ENCODE measurements at regions not wholly inside any gene's neighbourhood (a gene's known extent, or its start where the extent isn't known, plus 50 kb on each side); places are given as distances from the start of the nearest gene placed in this dataset.

DNA sequence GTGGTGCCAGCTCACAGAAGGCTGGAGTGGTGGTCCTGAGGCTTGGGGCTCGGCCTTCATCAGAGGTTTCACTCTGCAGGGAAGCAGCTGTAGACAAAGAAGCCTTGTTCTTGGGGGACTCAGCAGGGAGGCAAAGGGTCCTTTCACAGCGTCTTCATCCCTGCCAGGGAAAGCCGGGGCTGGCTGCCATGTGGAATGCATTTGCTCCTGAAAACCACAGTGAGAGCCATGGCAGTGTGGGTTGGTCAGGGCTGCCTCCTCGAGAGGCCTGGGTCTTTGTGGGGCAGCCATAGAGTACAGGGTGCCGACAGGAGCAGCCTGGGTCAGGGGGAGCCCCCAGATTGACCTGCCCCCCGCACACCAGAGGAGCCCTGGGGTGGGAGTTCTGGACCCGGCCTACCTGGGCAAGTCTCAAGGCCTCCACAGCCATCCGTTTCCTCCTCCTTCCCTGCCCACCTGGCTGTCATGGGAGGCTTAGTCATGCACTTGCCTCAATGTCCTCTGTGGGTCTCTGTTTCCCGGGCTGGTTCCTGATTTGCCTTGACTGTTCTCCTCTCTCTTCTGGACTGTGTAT lies 144.0 kb downstream of the CDC5L start:
- DNase-seq (ENCODE audit: low read depth in 2 of 2) = no peak

DNA sequence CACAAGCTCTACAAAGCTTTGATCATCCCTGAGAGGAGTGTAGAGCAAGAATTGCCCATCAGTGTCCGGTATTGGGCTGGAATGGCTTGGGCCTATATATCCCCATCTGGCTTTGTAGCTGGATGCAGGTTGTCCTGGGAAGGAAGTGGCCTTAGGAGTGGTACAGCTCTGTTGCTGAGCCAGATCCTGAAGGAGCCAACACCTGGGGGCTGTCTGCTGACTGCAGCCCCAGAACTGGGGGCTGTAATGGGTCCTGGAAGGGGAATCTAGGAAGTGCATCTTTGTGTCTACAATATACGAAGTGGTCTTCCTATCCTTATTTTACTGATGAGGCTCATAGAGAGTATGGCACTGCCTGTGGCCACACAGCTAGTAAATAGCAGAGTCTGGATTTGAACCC lies 145.9 kb downstream of the CDC5L start:
- DNase-seq (ENCODE audit: low read depth in 2 of 2) = no peak

DNA sequence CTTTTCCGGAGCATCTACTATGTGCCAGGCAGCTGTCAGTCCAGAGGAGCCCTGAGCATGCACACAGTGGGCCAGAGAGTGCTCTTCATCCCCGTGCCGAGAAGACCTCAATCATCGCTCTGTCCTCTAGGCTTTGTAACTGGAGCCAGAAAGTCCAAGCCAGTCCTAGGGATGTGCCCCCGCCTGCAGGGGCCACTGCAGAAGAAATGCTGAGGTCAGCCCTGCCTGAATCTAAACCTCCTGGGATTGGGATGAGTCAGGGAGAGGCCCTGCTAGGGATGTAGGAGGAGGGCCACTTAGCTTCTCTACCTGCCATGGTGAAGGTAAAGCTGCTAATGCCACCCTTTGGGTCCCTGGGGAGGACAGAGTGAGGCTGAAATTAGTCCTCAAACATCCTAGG lies 146.8 kb downstream of the CDC5L start:
- DNase-seq (ENCODE audit: low read depth in 2 of 2) = no peak

DNA sequence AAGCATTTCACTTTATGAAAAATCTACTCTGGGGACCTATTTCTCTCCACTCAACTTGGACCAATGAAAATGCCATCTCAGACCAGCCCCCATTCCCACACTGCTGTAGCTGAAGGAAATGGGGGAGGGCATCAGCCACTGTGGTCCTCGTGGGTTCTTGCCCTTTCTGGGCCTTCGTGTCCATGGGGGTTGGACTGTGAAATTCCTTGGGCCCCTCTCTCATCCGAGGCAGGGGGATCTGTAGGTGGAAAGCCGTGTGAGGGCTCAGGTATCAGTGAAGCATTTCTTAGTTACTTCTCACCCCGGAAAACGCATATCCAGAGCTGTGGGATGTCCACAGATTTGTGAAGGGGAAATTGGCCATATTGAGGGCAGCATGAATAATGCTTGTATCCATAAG lies 147.9 kb downstream of the CDC5L start:
- DNase-seq (ENCODE audit: low read depth in 2 of 2) = no peak

DNA sequence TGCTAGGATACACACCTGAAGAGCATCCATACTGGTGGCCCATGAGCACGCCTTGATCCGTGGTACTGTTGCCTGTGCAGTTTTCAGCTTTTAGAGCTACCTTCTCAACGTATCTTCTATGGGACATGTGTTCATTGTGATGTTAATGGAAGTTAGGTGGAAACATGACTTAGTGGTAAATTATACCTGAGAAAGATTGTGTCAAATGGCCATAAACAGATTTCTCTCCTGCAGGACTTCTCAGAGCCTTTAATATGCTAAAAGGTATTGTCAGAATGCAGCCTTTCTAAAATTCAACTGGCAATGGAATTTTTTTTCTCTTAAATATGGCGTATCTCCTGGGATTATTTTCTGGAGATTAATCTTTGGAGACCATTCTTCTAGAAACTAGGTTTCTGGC lies 148.5 kb downstream of the CDC5L start:
- DNase-seq (ENCODE audit: low read depth in 2 of 2) = no peak

DNA sequence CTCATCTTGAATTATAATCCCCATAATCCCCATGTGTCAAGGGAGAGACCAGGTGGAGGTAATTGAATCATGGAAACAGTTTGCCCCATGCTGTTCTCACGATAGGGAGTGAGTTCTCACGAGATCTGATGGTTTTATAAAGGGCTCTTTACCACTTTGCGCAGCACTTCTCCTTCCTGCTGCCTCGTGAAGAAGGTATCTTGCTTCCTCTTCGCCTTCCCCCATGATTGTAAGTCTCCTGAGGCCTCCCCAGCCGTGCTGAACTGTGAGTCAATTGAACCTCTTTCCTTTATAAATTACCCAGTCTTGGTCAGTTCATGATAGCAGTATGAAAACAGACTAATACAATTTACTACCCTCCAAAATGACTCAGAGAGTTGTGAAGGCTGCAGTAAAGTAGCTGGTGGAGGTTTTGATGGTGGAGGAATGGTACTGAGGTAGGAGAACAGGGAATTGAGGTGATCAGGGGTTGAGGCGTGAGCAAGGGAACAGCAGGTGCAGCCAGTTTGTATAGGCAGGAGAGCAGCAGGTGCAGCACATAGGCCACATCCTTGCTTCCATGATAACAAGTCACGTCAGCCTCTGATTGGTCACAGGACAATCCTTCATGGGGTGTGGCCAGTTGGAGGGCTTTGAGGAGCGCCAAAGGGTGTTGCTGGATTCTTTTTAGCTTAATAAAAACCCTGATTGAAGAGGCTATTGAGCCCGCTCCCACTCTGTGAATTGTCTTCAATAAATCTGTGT lies 150.0 kb downstream of the CDC5L start:
- DNase-seq (ENCODE audit: low read depth in 2 of 2) = no peak

DNA sequence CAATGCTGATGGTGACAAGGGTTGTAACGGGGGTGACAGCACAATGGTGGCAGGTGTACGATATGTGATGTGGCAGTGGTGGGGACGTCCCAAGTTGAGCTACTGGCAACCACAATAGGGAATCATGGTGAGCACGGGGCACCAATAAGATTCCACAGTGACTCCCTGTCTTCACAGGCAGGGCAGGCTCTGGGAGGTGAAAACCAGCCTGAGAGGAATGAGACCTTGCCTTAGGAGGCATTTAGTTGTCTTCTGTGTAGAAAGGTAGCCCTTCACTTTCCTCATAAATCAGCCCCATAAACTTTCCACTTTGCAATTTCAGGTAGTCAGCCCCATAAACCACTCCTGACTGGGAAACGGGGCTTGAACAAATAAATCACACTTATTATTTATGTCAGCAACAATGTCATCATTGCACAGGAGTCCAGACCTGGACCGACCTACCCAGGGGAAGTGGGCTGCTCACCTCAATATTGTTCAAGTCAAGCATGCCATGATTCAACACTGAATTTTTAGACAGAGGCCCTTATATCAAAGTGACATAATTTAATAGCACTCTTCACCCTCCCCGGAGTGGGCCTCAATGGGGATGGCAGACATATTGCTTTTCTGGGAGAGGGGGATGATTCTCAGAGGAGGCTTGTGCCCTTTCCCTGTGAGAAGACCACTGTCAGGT lies 150.8 kb downstream of the CDC5L start:
- no peak for DNase-seq (ENCODE audit: low read depth in 2 of 2)

DNA sequence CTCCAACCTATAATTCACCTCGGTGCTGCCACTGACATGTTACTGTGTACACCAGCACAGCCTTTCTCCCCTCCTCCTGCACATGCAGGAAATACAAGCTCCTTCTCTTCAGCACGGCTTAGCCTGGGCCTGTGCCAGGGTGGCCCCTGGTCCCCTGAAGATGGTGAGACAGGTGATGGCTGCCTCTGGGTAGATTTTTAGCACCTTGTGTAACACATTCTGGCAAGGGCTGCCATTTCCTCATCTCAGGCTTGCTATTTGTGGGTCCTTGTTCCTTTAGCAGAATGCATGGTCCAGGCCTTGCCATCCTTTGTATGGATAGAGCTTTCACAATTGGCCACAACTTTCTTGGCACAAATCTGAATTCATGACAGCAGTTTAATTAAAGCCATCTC lies 151.3 kb downstream of the CDC5L start:
- no peak for DNase-seq (ENCODE audit: low read depth in 2 of 2)

DNA sequence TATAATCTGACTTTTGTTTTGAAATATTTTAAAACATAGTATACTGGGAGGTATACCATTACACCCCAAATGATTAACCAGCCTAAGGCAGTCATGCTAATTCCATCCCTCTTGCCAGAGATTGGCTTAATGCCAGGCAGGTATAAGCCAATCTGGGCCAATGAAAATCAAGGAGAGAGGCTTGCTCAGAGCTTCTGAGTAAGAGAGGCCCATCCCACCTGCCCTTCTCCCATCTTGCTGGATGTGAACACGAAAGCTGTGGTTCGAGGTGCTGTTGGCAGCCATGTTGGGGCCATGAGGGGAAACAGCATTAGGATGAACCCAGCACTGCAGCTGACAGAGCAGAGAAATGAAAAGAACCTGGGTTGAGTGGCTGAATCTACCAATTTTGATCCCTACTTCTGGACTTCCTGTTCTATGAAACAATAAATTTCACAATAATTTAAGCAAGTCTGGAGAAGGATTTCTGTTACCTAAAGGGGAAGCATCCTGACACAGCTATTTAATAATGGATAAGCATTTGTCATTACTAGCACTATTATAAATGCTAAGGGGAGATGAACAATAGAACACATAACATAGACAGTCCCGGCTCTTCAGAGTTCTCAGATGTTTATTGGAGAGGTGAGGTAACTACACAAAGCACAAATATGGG lies 152.3 kb downstream of the CDC5L start:
- no peak for DNase-seq (ENCODE audit: low read depth in 2 of 2)

DNA sequence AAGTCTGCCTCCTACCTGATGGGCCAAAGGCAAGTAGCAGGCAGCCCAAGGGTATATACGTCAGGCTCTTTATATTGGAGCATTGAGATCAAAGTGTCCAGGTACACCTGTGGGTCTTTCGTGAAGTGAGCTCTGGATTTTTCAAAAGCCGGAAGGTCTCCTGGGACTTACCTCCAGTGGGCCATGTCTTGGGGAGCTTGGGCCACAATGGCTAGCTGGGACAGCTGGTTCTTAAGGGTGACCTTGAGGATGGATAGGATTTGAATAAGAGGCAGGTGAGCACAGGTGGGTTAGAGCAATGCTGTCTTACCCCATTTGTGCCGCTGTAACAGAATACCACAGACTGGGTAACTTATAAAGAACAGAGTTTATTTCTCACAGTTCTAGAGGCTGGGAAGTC lies 153.4 kb downstream of the CDC5L start:
- no peak for DNase-seq (ENCODE audit: low read depth in 2 of 2)

DNA sequence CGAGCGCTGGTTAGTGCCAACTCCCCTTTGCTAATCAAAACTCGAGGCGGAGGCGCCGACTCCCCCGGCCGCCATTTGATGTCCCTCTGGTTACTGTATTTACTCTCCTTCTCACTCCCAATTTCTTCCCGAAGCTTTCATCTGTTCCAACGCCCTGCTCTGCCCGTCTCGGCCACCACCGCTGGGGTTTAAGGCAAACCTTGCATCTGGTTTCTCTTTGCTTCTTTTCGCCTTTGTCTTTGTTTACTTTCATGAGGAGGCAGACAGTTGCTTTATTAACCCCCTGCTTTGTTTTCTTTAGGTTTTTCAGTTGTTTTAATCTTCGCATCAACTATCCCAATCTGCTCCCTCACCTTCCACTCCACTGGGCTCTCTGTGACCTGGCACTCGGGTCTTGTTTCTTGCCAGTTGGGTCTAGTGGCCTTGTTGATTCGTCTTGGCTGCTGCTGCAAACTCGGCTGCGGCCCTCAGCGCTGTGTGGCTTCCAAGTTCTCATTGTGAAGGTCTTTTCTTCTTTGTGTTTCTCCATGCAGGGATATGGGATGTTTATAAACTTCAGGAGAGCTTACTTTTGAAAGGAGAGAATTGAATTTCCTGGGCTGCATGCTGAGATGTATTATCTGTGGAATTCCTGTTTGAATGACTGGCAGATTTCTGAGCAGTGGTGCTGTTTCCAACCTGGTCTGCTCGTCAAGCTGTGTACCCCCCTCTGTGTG lies 155.1 kb downstream of the CDC5L start:
- DNase-seq (ENCODE audit: low read depth in 2 of 2) = no peak

DNA sequence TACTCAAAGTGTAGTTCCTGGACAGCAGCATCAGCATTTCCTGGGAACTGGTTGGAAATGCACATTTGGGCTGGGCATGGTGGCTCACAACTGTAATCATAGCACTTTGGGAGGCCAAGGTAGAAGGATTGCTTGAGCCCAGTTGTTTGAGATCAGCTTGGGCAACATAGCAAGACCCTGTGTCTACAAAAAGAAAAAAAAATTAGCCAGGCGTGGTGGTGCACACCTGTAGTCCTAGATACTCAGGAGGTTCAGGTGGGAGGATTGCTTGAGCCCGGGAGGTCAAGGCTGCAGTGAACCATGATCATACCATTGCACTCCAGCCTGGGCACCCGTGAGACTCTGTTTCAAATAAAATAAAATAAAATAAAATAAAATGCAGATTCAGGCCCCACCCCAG lies 156.2 kb downstream of the CDC5L start:
- no peak for DNase-seq (ENCODE audit: low read depth in 2 of 2)

DNA sequence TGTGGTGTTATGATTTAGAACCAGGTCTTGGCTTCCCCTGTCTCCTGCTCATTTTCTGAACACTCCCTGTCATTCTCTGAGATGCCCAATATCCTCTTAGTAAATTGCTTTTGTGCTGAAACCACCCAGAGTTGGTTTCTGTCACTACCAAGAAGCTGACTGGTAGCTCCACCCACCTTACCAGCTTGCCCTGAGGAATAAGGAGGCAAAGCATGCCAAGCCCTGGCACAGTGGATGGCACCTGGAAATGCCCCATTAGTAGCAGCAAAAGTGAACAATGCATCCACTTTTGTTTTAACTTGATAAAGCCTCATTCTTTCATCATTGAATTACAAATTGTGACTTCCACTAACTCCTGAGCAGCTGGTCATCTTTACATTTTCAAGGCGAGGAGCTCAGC lies 157.7 kb downstream of the CDC5L start:
- DNase-seq (ENCODE audit: low read depth in 2 of 2) = no peak

DNA sequence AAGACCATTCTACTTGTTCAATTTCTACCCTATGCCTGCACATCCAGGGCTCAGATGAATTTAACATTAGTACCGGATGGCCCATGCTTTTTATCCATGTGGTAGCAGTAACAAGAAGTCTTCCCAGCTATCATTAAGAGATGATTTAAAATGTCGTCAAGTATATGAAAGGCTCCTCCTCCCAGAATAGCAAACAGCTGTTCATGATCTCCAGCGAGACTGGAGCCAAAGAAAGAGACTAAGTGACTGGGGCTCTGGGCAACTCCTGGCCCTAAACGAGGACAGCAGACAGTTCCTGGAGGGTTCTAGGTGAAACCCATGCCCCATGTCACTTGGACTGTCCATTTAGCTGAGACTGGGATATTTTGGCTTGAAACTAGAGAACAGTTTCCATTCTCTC lies 160.8 kb downstream of the CDC5L start:
- no peak for DNase-seq (ENCODE audit: low read depth in 2 of 2)

DNA sequence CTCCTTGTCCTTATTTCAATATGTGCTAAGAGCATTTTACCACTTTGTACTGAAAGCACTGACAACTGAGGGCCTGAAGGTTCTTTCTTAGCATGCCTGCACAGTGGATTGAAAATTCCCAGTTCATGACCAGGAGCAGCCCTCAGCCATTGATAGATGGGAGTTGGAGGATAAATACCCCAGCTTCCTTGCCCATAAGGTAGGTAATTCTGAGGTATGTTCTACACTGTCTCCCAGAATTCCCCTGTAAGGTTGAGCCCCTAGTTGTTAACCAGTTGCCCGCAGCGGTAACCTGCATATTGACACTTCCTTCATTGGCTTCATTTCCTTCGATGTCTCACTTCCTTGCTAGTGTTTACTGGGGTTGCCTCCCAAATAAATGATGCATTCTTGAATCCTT lies 162.0 kb downstream of the CDC5L start:
- no peak for DNase-seq (ENCODE audit: low read depth in 2 of 2)

DNA sequence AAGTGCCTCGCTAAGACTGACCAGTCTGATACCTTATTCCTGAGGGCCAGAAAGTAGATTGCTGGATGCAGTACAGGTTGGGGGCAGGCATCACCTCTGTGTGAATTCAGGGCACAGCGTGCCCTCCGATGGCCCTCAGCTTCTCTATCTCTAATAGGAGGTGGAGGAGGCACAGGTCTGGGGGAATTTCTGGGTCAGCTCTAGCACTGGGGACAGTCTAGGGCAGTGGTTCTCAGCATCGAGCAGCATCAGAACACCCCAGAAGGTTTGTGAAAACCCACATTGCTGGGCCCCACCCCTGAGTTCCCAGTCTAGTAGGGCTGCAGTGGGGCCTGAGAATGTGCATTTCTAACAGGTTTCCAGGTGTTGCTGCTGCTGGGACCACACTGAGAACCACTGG lies 166.7 kb downstream of the CDC5L start:
- no peak for DNase-seq (ENCODE audit: low read depth in 2 of 2)

DNA sequence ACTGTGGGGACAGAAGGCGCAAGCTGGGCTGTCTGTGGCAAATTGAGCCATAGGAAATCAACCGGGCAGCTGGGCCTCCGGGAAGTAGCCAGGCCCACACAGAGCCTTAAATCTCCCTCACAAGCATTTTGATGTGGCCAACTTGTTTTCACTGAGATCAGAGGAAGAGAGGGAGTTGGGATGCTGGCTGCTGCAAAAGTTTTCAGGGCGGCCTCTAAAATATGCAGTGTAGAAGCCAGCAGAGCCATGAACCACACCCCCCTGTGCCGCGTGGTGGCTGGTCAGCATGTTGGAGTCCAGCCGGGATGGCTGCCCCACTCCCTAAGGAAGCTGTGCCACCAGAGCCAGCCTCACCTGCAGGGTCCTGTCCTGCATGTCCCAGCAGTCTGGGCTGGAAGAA lies 167.4 kb downstream of the CDC5L start:
- no peak for DNase-seq (ENCODE audit: low read depth in 2 of 2)

DNA sequence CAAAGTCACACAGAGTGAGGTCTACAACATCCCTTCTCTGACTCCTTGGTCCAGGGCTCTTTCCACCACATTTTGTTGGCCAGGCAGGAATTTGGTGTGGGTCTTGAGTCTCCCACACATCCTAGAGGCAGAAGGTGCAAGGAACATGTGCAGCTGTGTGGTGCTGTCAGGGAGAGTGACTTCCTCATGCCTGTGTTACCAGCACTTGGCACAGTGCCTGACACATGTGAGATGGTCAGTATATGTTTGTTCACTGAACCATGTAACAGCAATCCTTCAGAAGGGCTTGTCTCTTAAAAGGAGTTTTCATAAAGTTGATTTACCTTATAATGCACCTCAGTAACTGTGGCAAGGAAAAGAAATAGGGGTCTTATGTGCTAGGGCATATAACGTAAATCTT lies 168.5 kb downstream of the CDC5L start:
- DNase-seq (ENCODE audit: low read depth in 2 of 2) = no peak

DNA sequence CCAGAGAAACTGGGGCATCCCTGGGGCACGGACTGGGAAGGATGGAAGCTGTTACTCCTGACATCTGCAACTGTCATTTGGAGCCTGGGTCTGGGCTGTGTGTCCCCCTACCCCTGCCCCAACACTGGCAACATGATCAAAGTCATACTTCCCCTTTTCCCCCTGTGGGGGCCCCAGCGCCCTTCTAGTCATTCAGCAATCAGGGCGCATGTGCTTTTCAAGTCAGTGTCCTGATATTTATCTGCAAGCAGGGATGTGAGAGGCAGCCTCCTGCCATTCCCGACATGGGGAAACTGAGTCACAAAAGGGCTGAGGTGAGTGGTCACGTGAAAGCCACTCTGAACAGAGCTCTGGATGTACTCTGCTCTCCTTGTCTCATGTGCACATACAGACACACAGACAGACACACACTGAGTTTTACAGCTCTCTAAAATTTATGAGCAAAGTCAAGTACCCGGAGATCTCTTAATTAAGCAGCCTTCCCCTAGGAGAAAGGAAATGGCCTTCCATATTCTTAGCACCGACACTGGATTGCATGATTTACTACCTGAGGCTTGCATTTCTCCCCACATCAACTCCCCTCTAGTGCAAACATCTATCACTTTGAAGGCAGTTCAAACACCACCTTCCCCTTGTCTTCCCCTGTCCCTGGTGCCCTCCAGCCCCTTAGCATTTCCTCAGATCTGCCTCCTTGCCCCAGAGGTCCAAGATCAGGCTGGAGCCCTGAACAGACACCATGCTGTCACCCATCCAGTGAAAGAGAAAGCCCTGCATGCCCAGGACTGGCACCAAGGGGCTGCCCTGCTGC lies 170.7 kb downstream of the CDC5L start:
- DNase-seq (ENCODE audit: low read depth in 2 of 2) = no peak

DNA sequence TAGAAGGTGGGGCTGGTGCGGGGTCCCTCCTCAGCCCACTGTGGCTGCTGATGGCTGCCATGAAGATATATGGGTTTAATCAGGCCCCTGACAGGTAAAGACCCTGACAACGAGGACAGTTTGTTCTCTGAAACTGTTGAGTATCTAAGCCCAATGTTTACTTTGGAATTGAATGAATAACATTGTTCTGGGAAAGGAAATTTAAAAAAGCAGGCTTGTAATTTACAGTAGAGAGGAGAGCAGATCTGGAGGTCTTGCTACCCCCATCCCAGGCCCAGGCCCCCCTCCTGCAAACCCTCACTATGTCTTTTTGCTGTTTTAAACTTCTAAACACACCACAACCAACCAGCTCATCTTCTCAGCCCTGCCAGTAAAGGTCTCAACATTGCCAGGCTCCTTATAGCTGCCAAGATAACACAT lies 171.3 kb downstream of the CDC5L start:
- no peak for DNase-seq (ENCODE audit: low read depth in 2 of 2)

DNA sequence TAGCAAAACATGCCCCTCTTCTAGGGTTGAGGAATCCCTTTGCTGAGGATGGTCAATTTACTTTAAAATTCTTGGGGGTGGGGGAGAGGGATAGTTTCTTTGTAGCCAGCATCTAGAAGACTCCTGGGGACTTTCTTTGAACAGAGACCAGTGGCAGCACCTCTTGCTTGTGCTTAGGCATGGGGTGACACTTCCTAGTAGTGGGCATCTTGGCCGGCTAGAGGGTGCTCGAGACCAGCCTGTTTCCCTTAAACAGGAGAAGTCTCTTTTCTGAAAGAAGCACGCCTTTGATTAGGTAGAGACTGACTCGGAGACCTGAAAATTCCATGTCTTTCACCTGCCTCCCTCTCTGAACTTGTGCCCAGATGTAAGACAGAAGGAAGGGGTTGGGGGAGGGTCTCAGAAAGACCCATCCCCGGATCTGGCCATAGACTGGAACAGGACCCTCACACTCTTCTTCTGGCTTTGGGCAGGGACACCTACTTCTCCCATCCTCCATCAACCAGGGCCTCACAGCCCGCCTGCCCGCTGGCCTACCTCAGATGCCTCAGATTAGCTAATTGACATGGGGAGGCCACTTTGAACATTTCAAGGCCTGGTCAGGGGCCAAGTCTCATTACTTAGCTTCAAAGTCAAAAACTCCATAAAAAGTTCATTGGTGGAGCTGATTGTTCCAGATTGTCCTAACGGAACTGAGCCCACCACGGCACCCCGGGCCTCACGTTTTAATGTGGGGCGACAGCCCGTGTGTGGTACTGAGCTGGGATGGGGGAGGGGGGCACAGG lies 172.2 kb downstream of the CDC5L start:
- no peak for DNase-seq (ENCODE audit: low read depth in 2 of 2)
